Brain microvascular endothelial cell (primary cell): ENCODE measurements at regions not wholly inside any gene's neighbourhood (a gene's known extent, or its start where the extent isn't known, plus 50 kb on each side); places are given as distances from the start of the nearest gene placed in this dataset.

Source experiments
- DNase-seq: peaks from one replicate; pipeline ENCODE4 v3.0.0-alpha.2; 2020
- H3K27ac ChIP-seq: fragments of 250-450 bp; sonication (Bioruptor Pico); 2 replicates; pipeline ENCODE4 v1.5.1; 2020; ENCODE audit warnings: mild to moderate bottlenecking, moderate library complexity
- H3K27me3 ChIP-seq: fragments of 250-450 bp; sonication (Bioruptor Pico); replicated peaks from 2 replicates; pipeline ENCODE4 v1.5.1; 2020; ENCODE audit warnings: mild to moderate bottlenecking
- H3K36me3 ChIP-seq: fragments of 250-450 bp; sonication (Bioruptor Pico); replicated peaks from 2 replicates; pipeline ENCODE4 v1.5.1; 2020; ENCODE audit warnings: mild to moderate bottlenecking
- H3K4me3 ChIP-seq: 2 replicates; pipeline ENCODE4 v1.5.1; 2011; ENCODE audit warnings: low read depth, mild to moderate bottlenecking, control low read depth, low read length, moderate library complexity
- in situ Hi-C: cut with HindIII; loops from 2 replicates; pipeline ENCODE4 v1.10.0; 2017; ENCODE audit warnings: low sequenced_read_pairs, low pct_ligation_motif_present
- TF ChIP-seq, protein P1 (sequence below): IDR thresholded peaks from 2 replicates; pipeline ENCODE4 v1.5.1; 2011; ENCODE audit warnings: low read depth, mild to moderate bottlenecking, moderate library complexity, low read length, control low read depth, inconsistent platforms; ENCODE audit errors: missing control alignments

GRCh38 chr4:1554876-1555265, 129.2 kb downstream of the FAM53A start:
- Histone ChIP-seq H3K27me3 (peaks cover 10% of the 10 kb centered on the region), H3K4me3 (no peak overlapping the region), H3K27ac (no peak overlapping the region), H3K36me3 (no peaks in the 10 kb centered on the region)
- TF ChIP-seq, protein P1, sequence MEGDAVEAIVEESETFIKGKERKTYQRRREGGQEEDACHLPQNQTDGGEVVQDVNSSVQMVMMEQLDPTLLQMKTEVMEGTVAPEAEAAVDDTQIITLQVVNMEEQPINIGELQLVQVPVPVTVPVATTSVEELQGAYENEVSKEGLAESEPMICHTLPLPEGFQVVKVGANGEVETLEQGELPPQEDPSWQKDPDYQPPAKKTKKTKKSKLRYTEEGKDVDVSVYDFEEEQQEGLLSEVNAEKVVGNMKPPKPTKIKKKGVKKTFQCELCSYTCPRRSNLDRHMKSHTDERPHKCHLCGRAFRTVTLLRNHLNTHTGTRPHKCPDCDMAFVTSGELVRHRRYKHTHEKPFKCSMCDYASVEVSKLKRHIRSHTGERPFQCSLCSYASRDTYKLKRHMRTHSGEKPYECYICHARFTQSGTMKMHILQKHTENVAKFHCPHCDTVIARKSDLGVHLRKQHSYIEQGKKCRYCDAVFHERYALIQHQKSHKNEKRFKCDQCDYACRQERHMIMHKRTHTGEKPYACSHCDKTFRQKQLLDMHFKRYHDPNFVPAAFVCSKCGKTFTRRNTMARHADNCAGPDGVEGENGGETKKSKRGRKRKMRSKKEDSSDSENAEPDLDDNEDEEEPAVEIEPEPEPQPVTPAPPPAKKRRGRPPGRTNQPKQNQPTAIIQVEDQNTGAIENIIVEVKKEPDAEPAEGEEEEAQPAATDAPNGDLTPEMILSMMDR: no peak
- in situ Hi-C loops: no loop called here
- DNase-seq: no peak

- Histone ChIP-seq H3K4me3 (no peak overlapping the region), H3K27me3 (peaks cover 10% of the 10 kb centered on the region), H3K27ac (no peak overlapping the region), H3K36me3 (no peaks in the 10 kb centered on the region)
- TF ChIP-seq, protein P1: no peak
- in situ Hi-C loops: no loop called here
- no peak for DNase-seq
Observed at GRCh38 chr4:1554246-1554875, 129.8 kb downstream of the FAM53A start.

GRCh38 chr4:1553365-1553764, 130.7 kb downstream of the FAM53A start:
- DNase-seq: no peak
- Histone ChIP-seq H3K36me3 (no peaks in the 10 kb centered on the region), H3K27ac (no peak overlapping the region), H3K4me3 (no peak overlapping the region), H3K27me3 (peaks cover 10% of the 10 kb centered on the region)
- in situ Hi-C loops: no loop called here
- TF ChIP-seq, protein P1: no peak

- Histone ChIP-seq H3K27ac (no peak overlapping the region), H3K4me3 (no peak overlapping the region), H3K36me3 (no peaks in the 10 kb centered on the region), H3K27me3 (peaks cover 7% of the 10 kb centered on the region)
- in situ Hi-C loops: no loop called here
- no peak for DNase-seq
- TF ChIP-seq, protein P1: no peak
Observed at GRCh38 chr4:1552451-1552850, 131.7 kb downstream of the FAM53A start.

DNA sequence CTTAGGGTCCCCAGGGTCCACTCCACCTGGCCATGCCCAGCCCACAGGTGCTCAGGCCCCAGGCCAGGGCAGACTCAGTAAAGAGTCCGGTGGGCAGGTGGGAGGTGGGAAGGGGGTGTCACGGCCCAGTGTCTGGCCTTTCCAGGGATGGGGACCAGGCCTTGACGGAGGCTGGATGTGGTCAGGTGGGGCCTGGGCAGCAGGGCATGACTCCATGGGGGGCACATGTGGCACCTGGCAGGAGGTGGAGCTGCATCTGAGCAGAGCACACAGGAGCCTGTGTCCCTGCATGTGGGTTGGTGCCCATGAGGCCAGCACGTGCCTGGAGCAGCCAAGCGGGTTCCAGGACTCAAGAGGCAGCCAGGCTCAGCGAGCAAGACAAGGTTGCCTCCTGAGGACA, 132.9 kb downstream of the FAM53A start:
- H3K4me3 ChIP-seq: no peak overlapping the region
- DNase-seq: no peak
- no peak overlapping the region for H3K27ac ChIP-seq
- H3K36me3 ChIP-seq: no peaks in the 10 kb centered on the region
- TF ChIP-seq, protein P1: no peak
- peaks cover under 1% of the 10 kb centered on the region for H3K27me3 ChIP-seq
- in situ Hi-C loops: no loop called here
